Neural crest cell (in vitro differentiated cells): ENCODE measurements at regions not wholly inside any gene's neighbourhood (a gene's known extent, or its start where the extent isn't known, plus 50 kb on each side); places are given as distances from the start of the nearest gene placed in this dataset.

Source experiments
- DNase-seq: peaks from one replicate; pipeline ENCODE4 v3.0.0; 2021; ENCODE audit warnings: low read depth, mixed read lengths, low spot score
- H3K27ac Mint-ChIP-seq: one replicate; pipeline ENCODE4 v1.8.0; 2021; ENCODE audit warnings: mild to moderate bottlenecking, mixed read lengths; ENCODE audit not compliant: unreplicated experiment
- H3K27me3 Mint-ChIP-seq: 2 replicates; pipeline ENCODE4 v1.8.0; 2021; ENCODE audit warnings: low read depth, mild to moderate bottlenecking, mixed read lengths
- H3K36me3 Mint-ChIP-seq: 2 replicates; pipeline ENCODE4 v1.8.0; 2021; ENCODE audit warnings: low read depth, mild to moderate bottlenecking, mixed read lengths
- H3K4me1 Mint-ChIP-seq: 2 replicates; pipeline ENCODE4 v1.8.0; 2021; ENCODE audit warnings: mixed read lengths
- H3K4me3 Mint-ChIP-seq: one replicate; pipeline ENCODE4 v1.8.0; 2021; ENCODE audit warnings: mild to moderate bottlenecking, mixed read lengths
- H3K9me3 Mint-ChIP-seq: 2 replicates; pipeline ENCODE4 v1.8.0; 2021; ENCODE audit warnings: mixed read lengths
- CTCF ChIP-seq: fragments of 200-600 bp; sonication (generic); conservative IDR thresholded peaks from 2 replicates; pipeline ENCODE4 v1.5.0; 2021; ENCODE audit warnings: antibody characterized with exemption, mild to moderate bottlenecking

DNA sequence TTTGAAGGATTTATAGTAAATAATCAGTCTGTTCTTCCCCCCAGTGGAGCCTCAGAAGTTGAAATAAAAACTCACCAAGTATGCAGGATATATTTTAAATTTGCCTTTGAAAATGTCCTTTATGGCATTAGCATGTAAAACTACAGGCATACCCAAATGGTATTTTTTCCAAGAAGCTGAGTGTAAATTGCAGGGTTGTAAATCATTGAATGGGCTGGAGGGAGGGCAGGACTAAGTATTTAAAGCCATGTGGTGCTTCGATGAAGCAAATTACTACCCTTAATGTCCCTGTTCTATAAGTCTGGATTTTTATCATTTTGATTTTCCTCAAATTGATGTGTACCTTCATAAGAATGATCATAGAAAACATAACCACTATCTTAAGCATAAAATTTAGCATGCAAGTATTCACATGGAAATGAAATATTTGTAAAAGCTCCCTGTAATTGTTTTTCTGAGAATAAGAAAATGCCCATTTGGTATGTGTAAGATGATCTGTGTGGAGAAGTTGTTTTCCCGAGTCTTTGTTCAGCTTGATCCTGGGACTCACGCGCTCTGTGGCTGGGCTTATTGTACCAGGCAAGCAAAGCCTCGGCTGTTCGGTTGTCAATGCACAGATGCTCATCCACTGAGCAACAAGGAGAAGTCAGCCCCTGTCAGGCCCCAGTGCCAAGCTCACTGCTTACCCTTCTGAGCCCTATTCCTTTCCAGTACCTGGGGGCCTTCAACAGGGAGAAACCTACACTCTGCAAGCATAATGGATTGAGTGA lies 66.7 kb downstream of the CD164 start:
- H3K27me3 Mint-ChIP-seq, result no peaks in the 10 kb centered on the region
- peaks cover 2% of the 10 kb centered on the region for H3K9me3 Mint-ChIP-seq
- peaks cover 11% of the 10 kb centered on the region for H3K4me1 Mint-ChIP-seq
- H3K27ac Mint-ChIP-seq, result no peak overlapping the region
- no peak overlapping the region for H3K4me3 Mint-ChIP-seq
- H3K36me3 Mint-ChIP-seq, result no peaks in the 10 kb centered on the region
- TF ChIP-seq CTCF, result no peak
- no peak for DNase-seq

DNA sequence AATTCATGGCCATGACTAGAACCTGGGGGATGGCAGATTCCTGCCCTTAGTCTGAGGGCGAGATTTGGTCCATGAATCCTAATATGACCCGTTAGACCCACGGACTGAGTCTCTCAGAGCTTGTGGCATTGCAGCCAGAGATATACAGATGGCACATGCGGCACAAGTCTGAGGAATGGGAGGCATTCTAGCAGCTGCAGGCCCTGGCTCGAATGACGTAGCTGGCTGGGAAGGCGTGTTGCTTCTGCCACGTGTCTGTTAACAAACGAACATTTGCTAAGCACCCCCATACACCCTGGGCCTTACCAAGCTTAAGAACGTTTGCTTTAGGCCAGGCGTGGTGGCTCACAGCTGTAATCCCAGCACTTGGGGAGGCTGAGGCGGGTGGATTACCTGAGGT lies 68.0 kb downstream of the CD164 start:
- Mint-ChIP-seq H3K27me3 (no peaks in the 10 kb centered on the region), H3K36me3 (no peaks in the 10 kb centered on the region), H3K9me3 (peaks cover 6% of the 10 kb centered on the region), H3K27ac (no peak overlapping the region), H3K4me1 (peaks cover 11% of the 10 kb centered on the region), H3K4me3 (no peak overlapping the region)
- TF ChIP-seq CTCF, result no peak
- DNase-seq, result no peak

GRCh38 chr6:109313139-109313538 lies 69.1 kb downstream of the CD164 start:
- Mint-ChIP-seq H3K27me3 (no peaks in the 10 kb centered on the region), H3K27ac (no peak overlapping the region), H3K4me1 (peaks cover 5% of the 10 kb centered on the region)

DNA sequence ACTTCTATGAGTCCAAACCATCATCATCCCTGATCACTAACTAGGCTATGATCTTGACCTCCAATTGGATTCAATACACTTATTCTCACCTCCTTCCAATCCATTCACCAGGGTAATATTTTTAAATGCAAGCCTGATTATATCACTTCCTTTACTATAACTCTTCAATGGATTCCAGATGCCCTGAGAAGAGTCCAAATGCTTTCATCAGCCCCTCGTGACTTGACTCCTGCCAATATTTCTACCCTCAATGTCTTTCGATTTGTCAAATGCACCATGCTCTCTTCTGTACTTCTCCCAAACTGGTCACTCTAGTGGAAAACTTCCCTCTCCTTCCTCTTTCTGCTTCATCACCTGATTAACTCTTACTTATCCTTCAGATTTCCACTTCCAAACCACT lies 70.8 kb downstream of the CD164 start:
- Mint-ChIP-seq H3K27ac (no peak overlapping the region), H3K27me3 (no peaks in the 10 kb centered on the region), H3K9me3 (peaks cover 6% of the 10 kb centered on the region), H3K36me3 (no peaks in the 10 kb centered on the region), H3K4me1 (peaks cover 5% of the 10 kb centered on the region), H3K4me3 (no peak overlapping the region)
- TF ChIP-seq CTCF, result no peak
- no peak for DNase-seq

More at GRCh38 chr6:109313139-109313538, 69.1 kb downstream of the CD164 start:
- peaks cover 6% of the 10 kb centered on the region for H3K9me3 Mint-ChIP-seq
- H3K36me3 Mint-ChIP-seq, result no peaks in the 10 kb centered on the region
- TF ChIP-seq CTCF, result no peak
- no peak for DNase-seq
- no peak overlapping the region for H3K4me3 Mint-ChIP-seq

DNA sequence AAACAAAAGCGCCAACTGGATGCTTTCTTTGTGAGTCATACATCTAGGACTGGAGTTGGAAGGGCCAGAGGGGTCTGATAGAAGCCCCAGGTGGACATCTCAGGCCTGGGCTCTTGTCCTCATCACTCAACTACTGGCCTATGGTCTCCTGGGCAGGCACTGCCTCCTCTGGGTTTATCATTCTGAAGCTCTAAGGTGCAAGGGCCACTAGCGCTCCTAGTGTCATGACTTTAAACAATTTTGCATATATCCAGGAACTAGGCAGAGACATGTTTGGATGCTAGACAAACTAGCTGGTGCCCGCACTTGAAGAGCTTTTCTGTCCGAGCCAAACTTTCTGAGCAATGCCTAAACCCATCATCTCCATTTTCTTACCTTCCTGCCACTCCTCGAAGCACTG lies 72.3 kb downstream of the CD164 start:
- Mint-ChIP-seq H3K4me3 (no peak overlapping the region), H3K27me3 (no peaks in the 10 kb centered on the region), H3K9me3 (peaks cover 6% of the 10 kb centered on the region), H3K36me3 (no peaks in the 10 kb centered on the region), H3K4me1 (peaks cover 2% of the 10 kb centered on the region), H3K27ac (no peak overlapping the region)
- TF ChIP-seq CTCF, result no peak
- DNase-seq, result no peak
